HepG2 (cell line): ENCODE measurements at regions not wholly inside any gene's neighbourhood (a gene's known extent, or its start where the extent isn't known, plus 50 kb on each side); places are given as distances from the start of the nearest gene placed in this dataset.

ENCODE experiments used
- ATAC-seq: fragments of 200-7000 bp; cut with Tn5 transposase; 3 replicates; pipeline ENCODE4 v1.9.1; 2020; ENCODE audit warnings: mild to moderate bottlenecking, moderate library complexity
- BruUV-seq: library from RNA; stranded (reverse); fragments of 400-500 nt; replicated peaks from 2 replicates; lab custom pipeline; 2021; lab: Mats Ljungman, UMichigan
- CTCF ChIA-PET: fragments of 300-600 bp; formaldehyde crosslinking; extraction: SDS; loops from one replicate; lab custom pipeline; 2021; ENCODE audit warnings: low total read pairs, inconsistent platforms, low intra/inter-chr PET ratio; lab: Yijun Ruan, JAX
- POLR2A ChIA-PET: fragments of 350-600 bp; sonication (Branson Sonifier 250); formaldehyde crosslinking; loops from one replicate; lab custom pipeline; 2020; ENCODE audit warnings: antibody characterized with exemption, inconsistent platforms; lab: Yijun Ruan, JAX
- DNase-seq: peaks from one replicate; pipeline ENCODE4 v3.0.0-alpha.2; 2015; ENCODE audit warnings: low spot score
- FAIRE-seq: peaks from 3 replicates; lab custom pipeline; 2011; peaks lifted over from hg19 to GRCh38; lab: Jason Lieb, UNC
- H2AFZ ChIP-seq: one replicate; pipeline ENCODE4 v1.6.1; 2011; ENCODE audit warnings: low read length, inconsistent platforms
- H3K27ac ChIP-seq: fragments of 300-600 bp; 3 replicates; pipeline ENCODE4 v1.8.0; 2011; ENCODE audit warnings: mixed run types, mild to moderate bottlenecking, mixed read lengths, low read length, inconsistent platforms; ENCODE audit not compliant: insufficient read depth; ENCODE audit errors: extremely low read length
- H3K27me3 ChIP-seq, 2 experiments: fragments of 200-600 bp in 1 of 2; 2 replicates in 1 of 2; 3 replicates in 1 of 2; pipeline versions ENCODE4 v1.6.0 to v1.8.0; 2011; ENCODE audit warnings: low read length in 2 of 2, mild to moderate bottlenecking in 2 of 2, moderate library complexity in 2 of 2, inconsistent platforms in 1 of 2; ENCODE audit not compliant: insufficient read depth in 2 of 2, control insufficient read depth in 1 of 2
- H3K36me3 ChIP-seq, 2 experiments: fragments of 200-600 bp in 1 of 2; replicated peaks in 1 of 2; 2 replicates in 1 of 2; 3 replicates in 1 of 2; pipeline versions ENCODE4 v1.5.1 to v1.8.0; 2011; ENCODE audit warnings: low read length in 2 of 2, inconsistent platforms in 1 of 2; ENCODE audit not compliant: insufficient read depth in 2 of 2, control insufficient read depth in 1 of 2
- H3K4me1 ChIP-seq: 2 replicates; pipeline ENCODE4 v1.5.1; 2012; ENCODE audit warnings: low read length, inconsistent platforms; ENCODE audit not compliant: insufficient read depth
- H3K4me2 ChIP-seq: 2 replicates; pipeline ENCODE4 v1.6.0; 2011; ENCODE audit warnings: low read depth, low read length, inconsistent platforms
- H3K4me3 ChIP-seq, 3 experiments: fragments of 200-600 bp in 1 of 3; sonication (generic), shearing (Covaris generic) in 1 of 3; replicated peaks in 1 of 3; 2 replicates each; pipeline ENCODE4 v1.5.1; 2011 to 2016; ENCODE audit warnings: low read length in 3 of 3, inconsistent platforms in 2 of 3, low read depth in 2 of 3, mild to moderate bottlenecking in 2 of 3, control low read depth in 1 of 3, mixed read lengths in 1 of 3; ENCODE audit not compliant: insufficient read depth in 1 of 3
- H3K79me2 ChIP-seq: one replicate; pipeline ENCODE4 v1.6.1; 2011; ENCODE audit warnings: low read length, inconsistent platforms; ENCODE audit not compliant: insufficient read depth
- H3K9ac ChIP-seq: 2 replicates; pipeline ENCODE4 v1.6.0; 2011; ENCODE audit warnings: mild to moderate bottlenecking, low read depth, low read length, inconsistent platforms; ENCODE audit not compliant: insufficient read depth
- H3K9me3 ChIP-seq: 2 replicates; pipeline ENCODE4 v1.5.1; 2012; ENCODE audit warnings: mild to moderate bottlenecking, low read length
- H4K20me1 ChIP-seq: 2 replicates; pipeline ENCODE4 v1.6.0; 2011; ENCODE audit warnings: inconsistent platforms, mild to moderate bottlenecking, low read length, moderate library complexity; ENCODE audit not compliant: insufficient read depth
- ATF4 ChIP-seq, 2 experiments: fragments of 450-650 bp in 1 of 2; sonication (generic) in 1 of 2; formaldehyde crosslinking; IDR thresholded peaks; 2 replicates each; pipeline versions ENCODE4 v1.5.0 to v1.8.0; 2020 to 2022; ENCODE audit warnings: mild to moderate bottlenecking in 1 of 2, missing genetic modification reagents in 1 of 2
- CREM ChIP-seq, 2 experiments: sonication (generic) in 1 of 2; formaldehyde crosslinking in 1 of 2; IDR thresholded peaks; 2 replicates each; pipeline versions ENCODE4 v1.4.0 to v1.6.1; 2016 to 2020; ENCODE audit warnings: antibody characterized with exemption in 1 of 2, mild to moderate bottlenecking in 1 of 2, missing genetic modification reagents in 1 of 2
- DRAP1 ChIP-seq: IDR thresholded peaks from 2 replicates; pipeline ENCODE4 v1.6.1; 2016; ENCODE audit warnings: missing genetic modification reagents, missing compliant biosample characterization
- HCFC1 ChIP-seq: fragments of 150-350 bp; IDR thresholded peaks from 2 replicates; pipeline ENCODE4 v1.6.1; 2014; ENCODE audit warnings: low read depth, low read length
- HNRNPH1 ChIP-seq: fragments of 200-400 bp; formaldehyde crosslinking; optimal IDR thresholded peaks from 2 replicates; pipeline ENCODE3; 2017; ENCODE audit warnings: mild to moderate bottlenecking, low read depth, low read length
- HNRNPUL1 ChIP-seq: fragments of 200-400 bp; formaldehyde crosslinking; IDR thresholded peaks from 2 replicates; pipeline ENCODE4 v1.6.1; 2017; ENCODE audit warnings: low read depth, mild to moderate bottlenecking, low read length, moderate library complexity
- KDM3A ChIP-seq: IDR thresholded peaks from 2 replicates; pipeline ENCODE4 v1.6.1; 2018; ENCODE audit warnings: low read depth, missing compliant biosample characterization
- NCOA2 ChIP-seq: sonication (generic); formaldehyde crosslinking; IDR thresholded peaks from 2 replicates; pipeline ENCODE4 v1.8.0; 2022; ENCODE audit warnings: inconsistent platforms
- RXRA ChIP-seq: sonication (generic); formaldehyde crosslinking; IDR thresholded peaks from 2 replicates; pipeline ENCODE4 v1.5.1; 2020; ENCODE audit warnings: missing genetic modification reagents
- ZBTB3 ChIP-seq: sonication (generic); formaldehyde crosslinking; IDR thresholded peaks from 2 replicates; pipeline ENCODE4 v1.4.0; 2020; ENCODE audit warnings: low read depth, mild to moderate bottlenecking, moderate library complexity, missing genetic modification reagents, borderline replicate concordance
- ZNF382 ChIP-seq: sonication (generic); formaldehyde crosslinking; IDR thresholded peaks from 2 replicates; pipeline ENCODE4 v1.5.0; 2020; ENCODE audit warnings: missing genetic modification reagents, mild to moderate bottlenecking, borderline replicate concordance
- ZNF629 ChIP-seq: sonication (generic); formaldehyde crosslinking; conservative IDR thresholded peaks from 2 replicates; pipeline ENCODE4 v1.5.0; 2020; ENCODE audit warnings: missing genetic modification reagents
- ZNF816 ChIP-seq: sonication (generic); formaldehyde crosslinking; IDR thresholded peaks from 2 replicates; pipeline ENCODE4 v1.8.0; 2022; ENCODE audit warnings: missing genetic modification reagents, mild to moderate bottlenecking, borderline replicate concordance
- in situ Hi-C: cut with HindIII; loops from 2 replicates; pipeline ENCODE4 v1.10.0; 2017; ENCODE audit warnings: low pct_unique_long_range_greater_than_20kb; ENCODE audit not compliant: extremely low pct_ligation_motif_present
- intact Hi-C: fragments of 100-400 bp; cut with micrococcal nuclease; formaldehyde crosslinking; loops from one replicate; pipeline ENCODE4 v1.10.0; 2022; ENCODE audit not compliant: unreplicated experiment

- no peaks in the 10 kb centered on the region for H3K36me3 ChIP-seq
- TF ChIP-seq RXRA (CRISPR knock-in tag) (no peak), HCFC1 (no peak), KDM3A (CRISPR knock-in tag) (no peak), HNRNPUL1 (no peak), ZNF816 (no peak), CREM (IDR thresholded peaks at IDR 0.05) (no peak), CREM (CRISPR knock-in tag; IDR thresholded peaks at IDR 0.05) (no peak), NCOA2 (no peak), ZNF629 (no peak), ATF4 (CRISPR knock-in tag; IDR thresholded peaks at IDR 0.05) (no peak), DRAP1 (CRISPR knock-in tag) (no peak), ZNF382 (no peak), ZBTB3 (CRISPR knock-in tag) (no peak), HNRNPH1 (no peak)
- intact Hi-C loops: no loop called here
- H3K27me3 ChIP-seq: no peaks in the 10 kb centered on the region
- BruUV-seq: no TSS peak
- POLR2A ChIA-PET: no interaction called here
- no peak overlapping the region for H3K9ac ChIP-seq
- H4K20me1 ChIP-seq: no peaks in the 10 kb centered on the region
- no peaks in the 10 kb centered on the region for H3K9me3 ChIP-seq
- H3K79me2 ChIP-seq: no peaks in the 10 kb centered on the region
- no peak overlapping the region for H3K27ac ChIP-seq
- CTCF ChIA-PET: no interaction called here
- H2AFZ ChIP-seq: no peak overlapping the region
- no peak overlapping the region for H3K4me2 ChIP-seq
- no peak overlapping the region for H3K4me3 ChIP-seq
- in situ Hi-C loops: no loop called here
- ATAC-seq (no peak), DNase-seq (no peak), FAIRE-seq (no peak)
- no peaks in the 10 kb centered on the region for H3K4me1 ChIP-seq
These were observed 257.6 kb upstream of the POU3F2 start for GRCh38 chr6:98576791-98577190.
